NCI-H1694 (cell line): ENCODE measurements at regions not wholly inside any gene's neighbourhood (a gene's known extent, or its start where the extent isn't known, plus 50 kb on each side); places are given as distances from the start of the nearest gene placed in this dataset.

ENCODE experiments used
- DNase-seq: peaks from one replicate; lab custom pipeline; 2025; lab: John Stamatoyannopoulos, UW

GRCh38 chr3:194837457-194838127, 151.9 kb downstream of the FAM43A start:
- DNase-seq: no peak

GRCh38 chr3:194838236-194838635, 152.6 kb downstream of the FAM43A start:
- no peak for DNase-seq

GRCh38 chr3:194840661-194841514, 155.2 kb downstream of the FAM43A start:
- DNase-seq: no peak

GRCh38 chr3:194841515-194841841, 155.8 kb downstream of the FAM43A start:
- DNase-seq: no peak

GRCh38 chr3:194843556-194843955, 157.9 kb downstream of the FAM43A start:
- DNase-seq: no peak

- no peak for DNase-seq
These were observed 158.4 kb downstream of the FAM43A start for GRCh38 chr3:194844046-194844445.

- no peak for DNase-seq
These were observed 163.6 kb downstream of the FAM43A start for GRCh38 chr3:194849166-194849875.

GRCh38 chr3:194851254-194851653, 165.6 kb downstream of the FAM43A start:
- DNase-seq: no peak

GRCh38 chr3:194851941-194852340, 166.3 kb downstream of the FAM43A start:
- DNase-seq: no peak

GRCh38 chr3:194852345-194852744, 166.7 kb downstream of the FAM43A start:
- no peak for DNase-seq

GRCh38 chr3:194852831-194853508, 167.3 kb downstream of the FAM43A start:
- no peak for DNase-seq

- DNase-seq: no peak
These were observed 168.5 kb downstream of the FAM43A start for GRCh38 chr3:194854206-194854605.

GRCh38 chr3:194854659-194855390, 169.1 kb downstream of the FAM43A start:
- DNase-seq: no peak

GRCh38 chr3:194856296-194856695, 170.6 kb downstream of the FAM43A start:
- DNase-seq: no peak

GRCh38 chr3:194857469-194858113, 171.9 kb downstream of the FAM43A start:
- no peak for DNase-seq

GRCh38 chr3:194858382-194858781, 172.7 kb downstream of the FAM43A start:
- DNase-seq: no peak

- DNase-seq: no peak
These were observed 175.0 kb downstream of the FAM43A start for GRCh38 chr3:194860725-194861124.

GRCh38 chr3:194861375-194861774, 175.7 kb downstream of the FAM43A start:
- DNase-seq: no peak

GRCh38 chr3:194865061-194865460, 179.4 kb downstream of the FAM43A start:
- DNase-seq: no peak

- no peak for DNase-seq
These were observed 179.9 kb downstream of the FAM43A start for GRCh38 chr3:194865615-194866014.

- no peak for DNase-seq
These were observed 180.6 kb downstream of the FAM43A start for GRCh38 chr3:194866236-194866635.
